ENCODE measurements at regions not wholly inside any gene's neighbourhood (a gene's known extent, or its start where the extent isn't known, plus 50 kb on each side); places are given as distances from the start of the nearest gene placed in this dataset.

DNA sequence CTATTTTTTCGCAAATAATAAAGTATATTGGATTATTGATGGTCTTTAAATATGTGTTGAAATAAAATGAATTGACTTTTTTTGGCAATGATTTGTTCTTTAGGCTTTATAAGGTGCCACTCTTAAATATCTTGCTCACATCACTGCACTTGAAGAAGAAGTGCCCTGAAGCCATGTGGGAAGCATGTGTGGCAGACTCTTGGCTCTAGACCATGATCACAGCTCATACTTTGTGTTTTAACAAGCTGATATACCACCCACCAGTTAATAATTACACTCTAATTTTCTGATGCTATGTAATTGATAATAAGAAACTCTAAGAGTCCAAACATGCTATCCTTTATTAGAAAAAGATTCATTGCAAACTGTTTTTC lies 52.1 kb upstream of the TGFBR2 start:
- TF ChIP-seq POLR2AphosphoS5 (IDR thresholded peaks at IDR 0.05; ENCODE audit: borderline replicate concordance, low read depth, low read length) (no peak), EZH2 (IDR thresholded peaks at IDR 0.05) (no peak)
